GM21367 (cell line): ENCODE measurements at regions not wholly inside any gene's neighbourhood (a gene's known extent, or its start where the extent isn't known, plus 50 kb on each side); places are given as distances from the start of the nearest gene placed in this dataset.

Experiments used
- ATAC-seq: cut with Tn5 transposase; IDR thresholded peaks from one replicate; pipeline ENCODE4 v1.9.1; 2021; ENCODE audit not compliant: unreplicated experiment

- no peak for ATAC-seq
Observed at GRCh38 chr4:63817196-63817865, 591.9 kb downstream of the TECRL start.

- no peak for ATAC-seq
Observed at GRCh38 chr4:63814171-63814964, 594.9 kb downstream of the TECRL start.

- ATAC-seq = no peak
Observed at GRCh38 chr4:63799166-63799565, 610.1 kb downstream of the TECRL start.

GRCh38 chr4:63795301-63795700 is 613.9 kb downstream of the TECRL start:
- ATAC-seq = no peak

GRCh38 chr4:63790377-63790776 is 618.9 kb downstream of the TECRL start:
- no peak for ATAC-seq

- no peak for ATAC-seq
Observed at GRCh38 chr4:63788271-63788670, 621.0 kb downstream of the TECRL start.

- ATAC-seq = no peak
Observed at GRCh38 chr4:63787326-63787725, 621.9 kb downstream of the TECRL start.

GRCh38 chr4:63786171-63786570 is 623.1 kb downstream of the TECRL start:
- no peak for ATAC-seq

- ATAC-seq = no peak
Observed at GRCh38 chr4:63784822-63785221, 624.4 kb downstream of the TECRL start.

GRCh38 chr4:63777601-63778000 is 631.6 kb downstream of the TECRL start:
- no peak for ATAC-seq

- no peak for ATAC-seq
Observed at GRCh38 chr4:63764400-63764799, 644.9 kb downstream of the TECRL start.

- ATAC-seq = no peak
Observed at GRCh38 chr4:63757929-63758328, 651.3 kb downstream of the TECRL start.

GRCh38 chr4:63742882-63743281 is 666.4 kb downstream of the TECRL start:
- ATAC-seq = no peak

- ATAC-seq = no peak
Observed at GRCh38 chr4:63729519-63729918, 679.7 kb downstream of the TECRL start.

- no peak for ATAC-seq
Observed at GRCh38 chr4:63728480-63729177, 680.6 kb downstream of the TECRL start.

GRCh38 chr4:63717384-63717783 is 691.9 kb downstream of the TECRL start:
- no peak for ATAC-seq

GRCh38 chr4:63708661-63709060 is 700.6 kb downstream of the TECRL start:
- ATAC-seq = no peak

GRCh38 chr4:63700569-63700968 is 708.7 kb downstream of the TECRL start:
- no peak for ATAC-seq

- ATAC-seq = no peak
Observed at GRCh38 chr4:63693321-63693720, 715.9 kb downstream of the TECRL start.

GRCh38 chr4:63678358-63678931 is 730.8 kb downstream of the TECRL start:
- no peak for ATAC-seq

- no peak for ATAC-seq
Observed at GRCh38 chr4:63670735-63671134, 738.5 kb downstream of the TECRL start.

- ATAC-seq = no peak
Observed at GRCh38 chr4:63663870-63664269, 745.4 kb downstream of the TECRL start.
